NCI-H69 (cell line): ENCODE measurements at regions not wholly inside any gene's neighbourhood (a gene's known extent, or its start where the extent isn't known, plus 50 kb on each side); places are given as distances from the start of the nearest gene placed in this dataset.

Experiments used
- DNase-seq: peaks from one replicate; lab custom pipeline; 2025; lab: John Stamatoyannopoulos, UW

- peak; percentile 8 for DNase-seq
Observed at GRCh38 chr5:61622156-61622555, 290.1 kb downstream of the ZSWIM6 start.

GRCh38 chr5:61623401-61624069, 291.5 kb downstream of the ZSWIM6 start:
- DNase-seq: peak; percentile 61

GRCh38 chr5:61624553-61625136, 292.6 kb downstream of the ZSWIM6 start:
- DNase-seq: no peak

GRCh38 chr5:61625137-61625561, 293.1 kb downstream of the ZSWIM6 start:
- peak; percentile 80 for DNase-seq

GRCh38 chr5:61625681-61626621, 293.9 kb downstream of the ZSWIM6 start:
- peak; percentile 69 for DNase-seq

GRCh38 chr5:61626639-61627282, 294.7 kb downstream of the ZSWIM6 start:
- DNase-seq: no peak

- DNase-seq: no peak
Observed at GRCh38 chr5:61627531-61627930, 295.5 kb downstream of the ZSWIM6 start.

- no peak for DNase-seq
Observed at GRCh38 chr5:61630908-61631307, 298.9 kb downstream of the ZSWIM6 start.

GRCh38 chr5:61631438-61631941, 299.4 kb downstream of the ZSWIM6 start:
- DNase-seq: peak; percentile 54

- no peak for DNase-seq
Observed at GRCh38 chr5:61632064-61632463, 300.0 kb downstream of the ZSWIM6 start.

- no peak for DNase-seq
Observed at GRCh38 chr5:61635271-61635670, 303.2 kb downstream of the ZSWIM6 start.

- peak; percentile 86 for DNase-seq
Observed at GRCh38 chr5:61637566-61637965, 305.5 kb downstream of the ZSWIM6 start.

GRCh38 chr5:61638476-61638875, 306.4 kb downstream of the ZSWIM6 start:
- DNase-seq: no peak

- peak; percentile 44 for DNase-seq
Observed at GRCh38 chr5:61640179-61641021, 308.3 kb downstream of the ZSWIM6 start.

GRCh38 chr5:61641748-61642565, 309.9 kb downstream of the ZSWIM6 start:
- peak; percentile 32 for DNase-seq

- no peak for DNase-seq
Observed at GRCh38 chr5:61647672-61648071, 315.6 kb downstream of the ZSWIM6 start.

- no peak for DNase-seq
Observed at GRCh38 chr5:61649231-61649630, 317.2 kb downstream of the ZSWIM6 start.

- no peak for DNase-seq
Observed at GRCh38 chr5:61649971-61650370, 317.9 kb downstream of the ZSWIM6 start.

GRCh38 chr5:61650661-61651060, 318.6 kb downstream of the ZSWIM6 start:
- no peak for DNase-seq

- no peak for DNase-seq
Observed at GRCh38 chr5:61651195-61651594, 319.1 kb downstream of the ZSWIM6 start.
